ENCODE measurements at regions not wholly inside any gene's neighbourhood (a gene's known extent, or its start where the extent isn't known, plus 50 kb on each side); places are given as distances from the start of the nearest gene placed in this dataset.

- Histone ChIP-seq H3K4me1 (ENCODE audit: control insufficient read depth, extremely low read depth, insufficient read depth, low read length) (no peaks in the 10 kb centered on the region), H3K4me3 (replicated peaks in 1 of 3; ENCODE audit: insufficient read depth in 1 of 3, low read depth in 1 of 3, low read length in 3 of 3) (no peak overlapping the region), H3K27me3 (ENCODE audit: control insufficient read depth in 2 of 2, insufficient read depth in 2 of 2, low read length in 2 of 2) (no peaks in the 10 kb centered on the region), H4K20me1 (replicated peaks; ENCODE audit: control insufficient read depth, extremely low read depth, insufficient read depth, low read length) (no peaks in the 10 kb centered on the region), H3K9me1 (replicated peaks; ENCODE audit: control insufficient read depth, extremely low read depth, insufficient read depth, low read length) (no peaks in the 10 kb centered on the region), H3K9me3 (replicated peaks; ENCODE audit: control insufficient read depth, insufficient read depth, low read length) (no peaks in the 10 kb centered on the region), H3K79me2 (ENCODE audit: control insufficient read depth, insufficient read depth, low read length) (no peaks in the 10 kb centered on the region), H3K9ac (replicated peaks; ENCODE audit: extremely low read depth, insufficient read depth, low read length) (no peak overlapping the region), H3K27ac (ENCODE audit: insufficient read depth, low read depth, low read length) (no peak overlapping the region), H2AFZ (ENCODE audit: low read depth, low read length) (no peak overlapping the region), H3K36me3 (ENCODE audit: control insufficient read depth in 2 of 2, extremely low read depth in 1 of 2, insufficient read depth in 2 of 2, low read length in 2 of 2) (no peaks in the 10 kb centered on the region), H3K4me2 (ENCODE audit: insufficient read depth, low read length) (no peak overlapping the region)
- FAIRE-seq = no peak
- DNase-seq (ENCODE audit: low read depth, low spot score) = no peak
- CTCF ChIA-PET = interaction anchor here (1.3 kb wide), 1 partner anchor 12 kb away, joined by 4 read pairs; no protein-coding TSS in a partner anchor
- no TSS peak for BruUV-seq (replicated peaks)
- TF ChIP-seq MAX (IDR thresholded peaks at IDR 0.05; ENCODE audit: insufficient read depth, insufficient read length) (no peak), POLR2AphosphoS5 (IDR thresholded peaks at IDR 0.05; ENCODE audit: insufficient read depth, low read depth, low read length) (no peak)
- dilution Hi-C loops (cut with MboI; ENCODE audit: extremely low pct_ligation_motif_present, low sequenced_read_pairs) = no loop called here
- intact Hi-C loops (cut with micrococcal nuclease) = no loop called here
- POLR2A ChIA-PET = no interaction called here
These were observed 134.9 kb upstream of the KYNU start for GRCh38 chr2:142742371-142743214.

GRCh38 chr2:142741764-142742269, 135.6 kb upstream of the KYNU start:
- POLR2A ChIA-PET = no interaction called here
- intact Hi-C loops (cut with micrococcal nuclease) = no loop called here
- BruUV-seq (replicated peaks) = no TSS peak

More at GRCh38 chr2:142741764-142742269, 135.6 kb upstream of the KYNU start:
- no peak overlapping the region for H2AFZ ChIP-seq (ENCODE audit: low read depth, low read length)
- H3K4me3 ChIP-seq (replicated peaks in 1 of 3; ENCODE audit: insufficient read depth in 1 of 3, low read depth in 1 of 3, low read length in 3 of 3) = no peak overlapping the region
- no peaks in the 10 kb centered on the region for H4K20me1 ChIP-seq (replicated peaks; ENCODE audit: control insufficient read depth, extremely low read depth, insufficient read depth, low read length)
- H3K9ac ChIP-seq (replicated peaks; ENCODE audit: extremely low read depth, insufficient read depth, low read length) = no peak overlapping the region
- H3K27ac ChIP-seq (ENCODE audit: insufficient read depth, low read depth, low read length) = no peak overlapping the region
- H3K36me3 ChIP-seq (ENCODE audit: control insufficient read depth in 2 of 2, extremely low read depth in 1 of 2, insufficient read depth in 2 of 2, low read length in 2 of 2) = no peaks in the 10 kb centered on the region
- DNase-seq (ENCODE audit: low read depth, low spot score) = no peak
- CTCF ChIA-PET = no interaction called here
- no peaks in the 10 kb centered on the region for H3K27me3 ChIP-seq (ENCODE audit: control insufficient read depth in 2 of 2, insufficient read depth in 2 of 2, low read length in 2 of 2)
- H3K4me2 ChIP-seq (ENCODE audit: insufficient read depth, low read length) = no peak overlapping the region
- no peaks in the 10 kb centered on the region for H3K9me3 ChIP-seq (replicated peaks; ENCODE audit: control insufficient read depth, insufficient read depth, low read length)
- no peak for TF ChIP-seq GATA2 (IDR thresholded peaks at IDR 0.05; ENCODE audit: insufficient read depth, insufficient read length, low read depth, low read length)
- TF ChIP-seq JUN (IDR thresholded peaks at IDR 0.05; ENCODE audit: borderline replicate concordance, insufficient read depth, insufficient read length, low read depth) = no peak
- no peak for TF ChIP-seq CTCF (IDR thresholded peaks at IDR 0.05; ENCODE audit: extremely low read depth in 1 of 2, insufficient read depth in 1 of 2, low read depth in 1 of 2, low read length in 2 of 2)
- TF ChIP-seq EZH2 (IDR thresholded peaks at IDR 0.05; ENCODE audit: borderline replicate concordance, low read depth, low read length, severe bottlenecking) = no peak
- TF ChIP-seq FOS (IDR thresholded peaks at IDR 0.05; ENCODE audit: borderline replicate concordance, insufficient read depth, low read length) = no peak
- dilution Hi-C loops (cut with MboI; ENCODE audit: extremely low pct_ligation_motif_present, low sequenced_read_pairs) = no loop called here
- FAIRE-seq = no peak
- H3K79me2 ChIP-seq (ENCODE audit: control insufficient read depth, insufficient read depth, low read length) = no peaks in the 10 kb centered on the region
- H3K9me1 ChIP-seq (replicated peaks; ENCODE audit: control insufficient read depth, extremely low read depth, insufficient read depth, low read length) = no peaks in the 10 kb centered on the region
- no peaks in the 10 kb centered on the region for H3K4me1 ChIP-seq (ENCODE audit: control insufficient read depth, extremely low read depth, insufficient read depth, low read length)

Data from endothelial cell of umbilical vein (primary cell).